ENCODE measurements at regions not wholly inside any gene's neighbourhood (a gene's known extent, or its start where the extent isn't known, plus 50 kb on each side); places are given as distances from the start of the nearest gene placed in this dataset.

GRCh38 chr10:3365630-3366029, 193.0 kb upstream of the PITRM1 start:
- no peak for DNase-seq

- no peak for DNase-seq
Measured at GRCh38 chr10:3364768-3365480, 192.3 kb upstream of the PITRM1 start.

GRCh38 chr10:3363311-3364045, 190.9 kb upstream of the PITRM1 start:
- DNase-seq, result no peak

- DNase-seq, result no peak
Measured at GRCh38 chr10:3362394-3362793, 189.8 kb upstream of the PITRM1 start.

GRCh38 chr10:3361640-3362039, 189.1 kb upstream of the PITRM1 start:
- no peak for DNase-seq

- DNase-seq, result no peak
Measured at GRCh38 chr10:3357737-3358136, 185.2 kb upstream of the PITRM1 start.

- no peak for DNase-seq
Measured at GRCh38 chr10:3355536-3355935, 183.0 kb upstream of the PITRM1 start.

GRCh38 chr10:3354174-3354900, 181.8 kb upstream of the PITRM1 start:
- no peak for DNase-seq

GRCh38 chr10:3353235-3353634, 180.7 kb upstream of the PITRM1 start:
- no peak for DNase-seq

GRCh38 chr10:3350617-3351258, 178.2 kb upstream of the PITRM1 start:
- DNase-seq, result no peak

- no peak for DNase-seq
Measured at GRCh38 chr10:3350205-3350604, 177.6 kb upstream of the PITRM1 start.

- no peak for DNase-seq
Measured at GRCh38 chr10:3348564-3348963, 176.0 kb upstream of the PITRM1 start.

GRCh38 chr10:3347413-3348182, 175.0 kb upstream of the PITRM1 start:
- DNase-seq, result no peak

- DNase-seq, result no peak
Measured at GRCh38 chr10:3346851-3347250, 174.3 kb upstream of the PITRM1 start.

GRCh38 chr10:3342771-3343170, 170.2 kb upstream of the PITRM1 start:
- no peak for DNase-seq

- DNase-seq, result no peak
Measured at GRCh38 chr10:3340127-3340730, 167.6 kb upstream of the PITRM1 start.

- DNase-seq, result no peak
Measured at GRCh38 chr10:3339531-3339950, 167.0 kb upstream of the PITRM1 start.

- DNase-seq, result no peak
Measured at GRCh38 chr10:3339121-3339520, 166.5 kb upstream of the PITRM1 start.

GRCh38 chr10:3337741-3338140, 165.2 kb upstream of the PITRM1 start:
- DNase-seq, result no peak

GRCh38 chr10:3336673-3337293, 164.2 kb upstream of the PITRM1 start:
- no peak for DNase-seq

GRCh38 chr10:3333426-3333825, 160.8 kb upstream of the PITRM1 start:
- DNase-seq, result no peak

Data from central memory CD4-positive, alpha-beta T cell (primary cell).